Transverse colon (tissue), 4 donors: ENCODE measurements at regions not wholly inside any gene's neighbourhood (a gene's known extent, or its start where the extent isn't known, plus 50 kb on each side); places are given as distances from the start of the nearest gene placed in this dataset.
"Not testable (repeated sequence)": the region's sequence is repeated elsewhere in the genome, so short reads cannot be mapped to it uniquely, and the experiment has no call there.

Experiments used
- DNase-seq: peaks from one replicate; pipeline ENCODE4 v3.0.0-alpha.2; 2019
- H3K27ac ChIP-seq, 4 donors: fragments of 200-600 bp; sonication (generic); 2 replicates each; pipeline ENCODE4 v1.5.1; 2016 to 2018; ENCODE audit warnings: inconsistent platforms in 4 of 4
- H3K27me3 ChIP-seq: fragments of 200-600 bp; sonication (generic); 2 replicates; pipeline ENCODE4 v1.5.1; 2017; ENCODE audit warnings: inconsistent platforms
- H3K36me3 ChIP-seq, 4 donors: fragments of 200-600 bp; sonication (generic); 2 replicates each; pipeline ENCODE4 v1.5.1; 2017 to 2019; ENCODE audit warnings: inconsistent platforms in 4 of 4
- H3K4me1 ChIP-seq, 4 donors: fragments of 200-600 bp; sonication (generic); 2 replicates each; pipeline ENCODE4 v1.5.1; 2017 to 2020; ENCODE audit warnings: inconsistent platforms in 4 of 4
- H3K4me3 ChIP-seq, 4 donors: fragments of 200-600 bp; sonication (generic); 1 replicate in 1 of 4; 2 replicates in 3 of 4; pipeline versions ENCODE4 v1.5.1 to v1.6.1; 2017 to 2019; ENCODE audit warnings: inconsistent platforms in 4 of 4
- H3K9me3 ChIP-seq, 2 donors: fragments of 200-600 bp; sonication (generic); 2 replicates each; pipeline ENCODE4 v1.5.1; 2017 to 2019; ENCODE audit warnings: inconsistent platforms in 2 of 2
- EP300 ChIP-seq: sonication (generic); formaldehyde crosslinking; IDR thresholded peaks from one replicate; pipeline ENCODE4 v1.6.1; 2017; ENCODE audit warnings: antibody characterized with exemption, low read depth
- POLR2A ChIP-seq: fragments of 450-650 bp; IDR thresholded peaks from one replicate; pipeline ENCODE4 v1.6.1; 2016; ENCODE audit warnings: antibody characterized with exemption, mild to moderate bottlenecking, moderate library complexity
- POLR2AphosphoS5 ChIP-seq, 3 donors: sonication (generic); formaldehyde crosslinking; IDR thresholded peaks; one replicate each; pipeline ENCODE4 v1.6.1; 2016; ENCODE audit warnings: antibody characterized with exemption in 3 of 3
- WGBS, 2 donors: methylation state at CpG; one replicate each; pipeline ENCODE4 v1.1.5; 2018; ENCODE audit warnings: low coverage in 1 of 2; 5-methylcytosine and 5-hydroxymethylcytosine counted together
- in situ Hi-C, 4 donors: fragments of 200-750 bp; cut with MboI; loops; one replicate each; pipeline versions ENCODE4 v1.15.0 to v1.15.1; 2017; ENCODE audit warnings: low sequenced_read_pairs in 3 of 4, low pct_ligation_motif_present in 1 of 4, low pct_unique_long_range_greater_than_20kb in 1 of 4
- intact Hi-C: fragments of 100-400 bp; cut with DNase I; formaldehyde crosslinking; loops from one replicate; pipeline ENCODE4 v1.15.1; 2023; ENCODE audit warnings: low total_unique reads
- TF ChIP-seq, protein P1 (sequence below), 5 experiments: fragments of 200-600 bp in 3 of 5; fragments of 450-650 bp in 2 of 5; sonication (generic) in 3 of 5; IDR thresholded peaks; 1 replicate in 2 of 5; 2 replicates in 3 of 5; pipeline ENCODE4 v1.5.1; 2016 to 2017; ENCODE audit warnings: antibody characterized with exemption in 5 of 5, inconsistent platforms in 3 of 5, mild to moderate bottlenecking in 2 of 5, moderate library complexity in 1 of 5

- WGBS, 2 donors: 27 to 73% methylated on average over 2 of the region's 2 CpGs
- no peak for TF ChIP-seq POLR2A
- TF ChIP-seq POLR2AphosphoS5 (IDR thresholded peaks at IDR 0.05): peak in 1 of 3 donors; percentile 2
- TF ChIP-seq EP300: no peak
- TF ChIP-seq, protein P1, sequence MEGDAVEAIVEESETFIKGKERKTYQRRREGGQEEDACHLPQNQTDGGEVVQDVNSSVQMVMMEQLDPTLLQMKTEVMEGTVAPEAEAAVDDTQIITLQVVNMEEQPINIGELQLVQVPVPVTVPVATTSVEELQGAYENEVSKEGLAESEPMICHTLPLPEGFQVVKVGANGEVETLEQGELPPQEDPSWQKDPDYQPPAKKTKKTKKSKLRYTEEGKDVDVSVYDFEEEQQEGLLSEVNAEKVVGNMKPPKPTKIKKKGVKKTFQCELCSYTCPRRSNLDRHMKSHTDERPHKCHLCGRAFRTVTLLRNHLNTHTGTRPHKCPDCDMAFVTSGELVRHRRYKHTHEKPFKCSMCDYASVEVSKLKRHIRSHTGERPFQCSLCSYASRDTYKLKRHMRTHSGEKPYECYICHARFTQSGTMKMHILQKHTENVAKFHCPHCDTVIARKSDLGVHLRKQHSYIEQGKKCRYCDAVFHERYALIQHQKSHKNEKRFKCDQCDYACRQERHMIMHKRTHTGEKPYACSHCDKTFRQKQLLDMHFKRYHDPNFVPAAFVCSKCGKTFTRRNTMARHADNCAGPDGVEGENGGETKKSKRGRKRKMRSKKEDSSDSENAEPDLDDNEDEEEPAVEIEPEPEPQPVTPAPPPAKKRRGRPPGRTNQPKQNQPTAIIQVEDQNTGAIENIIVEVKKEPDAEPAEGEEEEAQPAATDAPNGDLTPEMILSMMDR (IDR thresholded peaks at IDR 0.05): no peak
Measured at GRCh38 chrX:65933085-65933589, 106.7 kb downstream of the VSIG4 start.

GRCh38 chrX:65932173-65933084, 107.5 kb downstream of the VSIG4 start:
- 64% methylated on average over 10 of the region's 10 CpGs; no CpG with 5 or more reads in 1 of the 2 donors for WGBS, 2 donors
- Histone ChIP-seq H3K27ac (peak overlapping the region in 3 of 4 donors; percentile 9 to 42 (median 28)), H3K4me3 (no peak overlapping the region), H3K36me3 (no peaks in the 10 kb centered on the region), H3K4me1 (no peaks in the 10 kb centered on the region), H3K27me3 (no peaks in the 10 kb centered on the region), H3K9me3 (no peaks in the 10 kb centered on the region)
- no peak for TF ChIP-seq POLR2A
- TF ChIP-seq POLR2AphosphoS5 (IDR thresholded peaks at IDR 0.05): peak in 1 of 3 donors; percentile 9
- peak; percentile 30 for DNase-seq
- intact Hi-C loops (no loop called here), in situ Hi-C loops (no loop called here)

More at GRCh38 chrX:65933085-65933589, 106.7 kb downstream of the VSIG4 start:
- Histone ChIP-seq H3K27ac (peak overlapping the region in 3 of 4 donors; percentile 9 to 42 (median 28)), H3K4me1 (no peaks in the 10 kb centered on the region), H3K4me3 (no peak overlapping the region), H3K27me3 (no peaks in the 10 kb centered on the region), H3K9me3 (no peaks in the 10 kb centered on the region), H3K36me3 (no peaks in the 10 kb centered on the region)
- in situ Hi-C loops: no loop called here
- no peak for DNase-seq
- intact Hi-C loops: no loop called here

DNA sequence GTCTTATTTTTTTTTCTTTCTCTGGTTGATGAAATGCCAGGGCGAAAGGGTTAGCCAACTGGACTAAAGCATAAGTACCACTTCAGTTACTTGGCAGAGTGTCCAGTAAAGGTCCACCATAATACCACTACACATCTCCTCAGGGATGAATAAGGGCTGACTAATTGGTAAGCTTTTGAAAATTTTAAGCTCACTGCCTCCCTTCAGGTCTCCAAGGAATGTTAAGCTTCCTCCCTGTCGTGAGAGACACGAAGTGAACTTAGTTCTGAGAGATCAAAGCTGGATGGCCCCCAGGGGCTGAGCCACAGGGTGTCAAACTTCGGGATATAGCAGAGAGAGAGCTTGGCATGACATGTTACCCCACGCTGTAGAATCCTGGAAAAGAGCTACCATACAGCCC, 111.4 kb downstream of the VSIG4 start:
- no peaks in the 10 kb centered on the region for H3K4me1 ChIP-seq
- no peaks in the 10 kb centered on the region for H3K27me3 ChIP-seq
- no peaks in the 10 kb centered on the region for H3K9me3 ChIP-seq
- TF ChIP-seq EP300 (no peak), POLR2AphosphoS5 (IDR thresholded peaks at IDR 0.05) (no peak), POLR2A (no peak)
- TF ChIP-seq, protein P1 (IDR thresholded peaks at IDR 0.05): no peak
- H3K4me3 ChIP-seq: no peak overlapping the region
- no peak overlapping the region for H3K27ac ChIP-seq
- in situ Hi-C loops: no loop called here
- 66% methylated on average over 5 of the region's 5 CpGs; no CpG with 5 or more reads in 1 of the 2 donors for WGBS, 2 donors
- intact Hi-C loops: no loop called here
- no peak for DNase-seq
- no peaks in the 10 kb centered on the region for H3K36me3 ChIP-seq

- H3K27me3 ChIP-seq, intact Hi-C loops, DNase-seq, H3K9me3 ChIP-seq, in situ Hi-C loops, H3K4me3 ChIP-seq, H3K4me1 ChIP-seq, H3K36me3 ChIP-seq, H3K27ac ChIP-seq: not testable (repeated sequence)
- WGBS, 2 donors: 57 to 65% methylated on average over 2 to 3 of the region's 3 CpGs
Measured at GRCh38 chrX:65927386-65927785, 112.5 kb downstream of the VSIG4 start.
